ENCODE measurements at regions not wholly inside any gene's neighbourhood (a gene's known extent, or its start where the extent isn't known, plus 50 kb on each side); places are given as distances from the start of the nearest gene placed in this dataset.

DNA sequence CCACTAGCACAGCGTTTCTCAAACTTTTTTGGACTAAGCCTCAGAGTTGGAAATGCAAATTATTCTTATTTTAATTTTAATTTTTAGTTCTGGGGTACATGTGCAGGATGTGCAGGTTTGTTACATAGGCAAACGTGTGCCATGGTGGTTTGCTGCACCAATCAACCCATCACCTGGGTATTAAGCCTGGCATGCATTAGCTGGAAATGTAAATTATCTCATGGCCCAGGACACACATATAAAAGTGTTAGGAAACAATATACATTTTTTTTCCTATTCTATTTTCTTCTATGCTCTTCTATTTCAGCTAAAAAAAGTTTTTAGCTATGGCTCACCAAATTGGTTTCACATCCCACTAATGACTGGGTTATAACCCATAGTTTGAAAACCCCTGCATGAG is 73.3 kb upstream of the LRIG1 start:
- H3K27me3 ChIP-seq, result peaks cover 0 to 35% (median 0%) of the 10 kb centered on the region in 4 donors
- TF ChIP-seq, protein P1, sequence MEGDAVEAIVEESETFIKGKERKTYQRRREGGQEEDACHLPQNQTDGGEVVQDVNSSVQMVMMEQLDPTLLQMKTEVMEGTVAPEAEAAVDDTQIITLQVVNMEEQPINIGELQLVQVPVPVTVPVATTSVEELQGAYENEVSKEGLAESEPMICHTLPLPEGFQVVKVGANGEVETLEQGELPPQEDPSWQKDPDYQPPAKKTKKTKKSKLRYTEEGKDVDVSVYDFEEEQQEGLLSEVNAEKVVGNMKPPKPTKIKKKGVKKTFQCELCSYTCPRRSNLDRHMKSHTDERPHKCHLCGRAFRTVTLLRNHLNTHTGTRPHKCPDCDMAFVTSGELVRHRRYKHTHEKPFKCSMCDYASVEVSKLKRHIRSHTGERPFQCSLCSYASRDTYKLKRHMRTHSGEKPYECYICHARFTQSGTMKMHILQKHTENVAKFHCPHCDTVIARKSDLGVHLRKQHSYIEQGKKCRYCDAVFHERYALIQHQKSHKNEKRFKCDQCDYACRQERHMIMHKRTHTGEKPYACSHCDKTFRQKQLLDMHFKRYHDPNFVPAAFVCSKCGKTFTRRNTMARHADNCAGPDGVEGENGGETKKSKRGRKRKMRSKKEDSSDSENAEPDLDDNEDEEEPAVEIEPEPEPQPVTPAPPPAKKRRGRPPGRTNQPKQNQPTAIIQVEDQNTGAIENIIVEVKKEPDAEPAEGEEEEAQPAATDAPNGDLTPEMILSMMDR (IDR thresholded peaks at IDR 0.05), result no peak
- no peak for TF ChIP-seq POLR2A (IDR thresholded peaks at IDR 0.05)
- WGBS, 2 donors, result 56 to 83% methylated on average over 2 of the region's 2 CpGs
- DNase-seq, result no peak
- no peak overlapping the region for H3K27ac ChIP-seq
- H3K9me3 ChIP-seq, result peaks cover 0 to 5% (median 0%) of the 10 kb centered on the region in 3 donors
- no peak overlapping the region for H3K4me3 ChIP-seq
- peaks cover 0 to 14% (median 0%) of the 10 kb centered on the region in 3 donors for H3K4me1 ChIP-seq
- intact Hi-C loops (cut with DNase I), result no loop called here
- H3K36me3 ChIP-seq, result no peaks in the 10 kb centered on the region

GRCh38 chr3:66577426-66578203 is 76.8 kb upstream of the LRIG1 start:
- DNase-seq, result no peak
- Histone ChIP-seq H3K4me3 (no peak overlapping the region), H3K36me3 (no peaks in the 10 kb centered on the region), H3K27me3 (peaks cover 0 to 35% (median 0%) of the 10 kb centered on the region in 4 donors), H3K4me1 (peaks cover 0 to 14% (median 0%) of the 10 kb centered on the region in 3 donors), H3K9me3 (peaks cover 0 to 5% (median 0%) of the 10 kb centered on the region in 3 donors), H3K27ac (no peak overlapping the region)
- 37 to 56% methylated on average over 7 of the region's 7 CpGs for WGBS, 2 donors
- TF ChIP-seq, protein P1 (IDR thresholded peaks at IDR 0.05), result no peak
- no peak for TF ChIP-seq POLR2A (IDR thresholded peaks at IDR 0.05)
- intact Hi-C loops (cut with DNase I), result no loop called here

GRCh38 chr3:66581256-66581655 is 80.4 kb upstream of the LRIG1 start:
- Histone ChIP-seq H3K27ac (no peak overlapping the region), H3K9me3 (peaks cover 0 to 5% (median 0%) of the 10 kb centered on the region in 3 donors), H3K4me1 (peaks cover 0 to 14% (median 0%) of the 10 kb centered on the region in 3 donors), H3K36me3 (no peaks in the 10 kb centered on the region), H3K4me3 (no peak overlapping the region), H3K27me3 (peaks cover 0 to 20% (median 0%) of the 10 kb centered on the region in 4 donors)
- WGBS, 2 donors, result 74 to 82% methylated on average over 6 of the region's 6 CpGs
- TF ChIP-seq POLR2A (IDR thresholded peaks at IDR 0.05), result no peak
- TF ChIP-seq, protein P1 (IDR thresholded peaks at IDR 0.05), result no peak
- no peak for DNase-seq
- intact Hi-C loops (cut with DNase I), result no loop called here

DNA sequence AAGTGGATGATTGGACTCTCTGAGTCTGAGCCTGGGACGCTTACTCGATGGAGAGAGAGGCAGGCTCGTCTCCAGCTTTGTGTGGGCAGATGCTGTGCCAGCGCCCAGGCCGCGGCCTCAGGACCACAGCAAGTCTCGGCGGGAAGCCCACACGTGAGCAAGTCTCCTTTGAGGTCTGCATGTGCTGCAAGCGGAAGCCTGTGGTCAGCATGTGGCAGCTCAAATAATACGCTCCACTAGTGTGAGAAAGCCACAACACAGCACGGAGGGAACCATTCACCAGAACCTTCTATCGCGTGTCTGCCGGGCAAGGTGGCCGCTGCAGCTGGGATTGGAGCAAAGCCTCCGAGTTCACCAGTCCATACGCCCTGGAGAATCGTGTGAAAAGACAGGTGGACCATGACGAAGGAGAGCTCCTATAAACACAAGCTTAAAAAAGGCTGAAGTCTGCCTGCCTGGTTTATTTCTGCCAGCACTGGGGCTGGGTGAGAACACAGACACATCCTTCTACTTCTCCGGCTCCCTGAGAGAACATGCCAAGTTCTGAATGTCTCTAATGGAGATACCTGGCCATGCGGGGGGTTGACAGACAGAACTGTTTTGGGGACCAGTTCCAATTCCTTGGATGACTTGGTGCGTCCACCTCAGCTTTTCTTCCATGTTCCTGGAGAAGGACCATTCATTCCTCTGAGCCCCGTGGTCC is 82.0 kb upstream of the LRIG1 start:
- 65 to 89% methylated on average over 13 to 14 of the region's 24 CpGs for WGBS, 2 donors
- H3K4me3 ChIP-seq, result no peak overlapping the region
- peaks cover 0 to 13% (median 0%) of the 10 kb centered on the region in 4 donors for H3K27me3 ChIP-seq
- no peak for TF ChIP-seq POLR2A (IDR thresholded peaks at IDR 0.05)
- TF ChIP-seq, protein P1 (IDR thresholded peaks at IDR 0.05), result no peak
- no peaks in the 10 kb centered on the region for H3K36me3 ChIP-seq
- peaks cover 0 to 3% (median 0%) of the 10 kb centered on the region in 3 donors for H3K4me1 ChIP-seq
- peaks cover 0 to 5% (median 0%) of the 10 kb centered on the region in 3 donors for H3K9me3 ChIP-seq
- H3K27ac ChIP-seq, result no peak overlapping the region
- no peak for DNase-seq
- intact Hi-C loops (cut with DNase I), result no loop called here
